C4-2B (cell line): ENCODE measurements at regions not wholly inside any gene's neighbourhood (a gene's known extent, or its start where the extent isn't known, plus 50 kb on each side); places are given as distances from the start of the nearest gene placed in this dataset.
"Not testable (repeated sequence)": the region's sequence is repeated elsewhere in the genome, so short reads cannot be mapped to it uniquely, and the experiment has no call there.

ENCODE experiments used
- H3K27ac ChIP-seq: fragments of 450-650 bp; 2 replicates; pipeline ENCODE4 v1.5.1; 2017
- ZFX ChIP-seq: fragments of 450-650 bp; IDR thresholded peaks from 2 replicates; pipeline ENCODE4 v1.6.1; 2017
- TF ChIP-seq, protein P1 (sequence below): fragments of 450-650 bp; conservative IDR thresholded peaks from 2 replicates; pipeline ENCODE4 v1.5.1; 2017; ENCODE audit warnings: mild to moderate bottlenecking

DNA sequence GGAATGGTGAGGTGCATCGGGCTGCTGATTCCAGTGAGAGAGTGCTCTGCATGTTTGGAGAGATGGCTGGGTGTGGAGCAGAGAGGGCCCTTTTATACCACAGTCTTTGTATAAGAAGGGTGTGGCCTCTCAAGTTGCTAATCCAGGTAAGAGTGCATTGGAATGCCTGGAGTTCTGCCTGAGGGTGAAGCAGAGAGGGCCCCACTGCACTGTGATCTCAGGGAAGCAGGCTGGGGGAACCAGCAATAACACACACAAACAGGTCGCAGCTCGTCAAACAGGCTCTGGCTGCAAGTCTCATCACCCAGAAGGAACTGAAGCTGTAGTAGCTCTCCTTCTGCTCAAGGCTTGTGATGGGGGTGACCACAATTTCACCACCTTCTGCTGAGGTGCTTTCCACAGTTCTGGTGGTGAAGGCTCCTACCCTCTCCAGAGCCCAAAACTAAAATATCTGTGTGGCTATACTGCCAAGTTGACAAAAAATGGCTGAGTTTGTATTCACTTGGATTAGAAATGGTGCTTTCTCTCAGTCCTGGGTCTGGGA, 687.4 kb upstream of the HS3ST1 start:
- TF ChIP-seq, protein P1, sequence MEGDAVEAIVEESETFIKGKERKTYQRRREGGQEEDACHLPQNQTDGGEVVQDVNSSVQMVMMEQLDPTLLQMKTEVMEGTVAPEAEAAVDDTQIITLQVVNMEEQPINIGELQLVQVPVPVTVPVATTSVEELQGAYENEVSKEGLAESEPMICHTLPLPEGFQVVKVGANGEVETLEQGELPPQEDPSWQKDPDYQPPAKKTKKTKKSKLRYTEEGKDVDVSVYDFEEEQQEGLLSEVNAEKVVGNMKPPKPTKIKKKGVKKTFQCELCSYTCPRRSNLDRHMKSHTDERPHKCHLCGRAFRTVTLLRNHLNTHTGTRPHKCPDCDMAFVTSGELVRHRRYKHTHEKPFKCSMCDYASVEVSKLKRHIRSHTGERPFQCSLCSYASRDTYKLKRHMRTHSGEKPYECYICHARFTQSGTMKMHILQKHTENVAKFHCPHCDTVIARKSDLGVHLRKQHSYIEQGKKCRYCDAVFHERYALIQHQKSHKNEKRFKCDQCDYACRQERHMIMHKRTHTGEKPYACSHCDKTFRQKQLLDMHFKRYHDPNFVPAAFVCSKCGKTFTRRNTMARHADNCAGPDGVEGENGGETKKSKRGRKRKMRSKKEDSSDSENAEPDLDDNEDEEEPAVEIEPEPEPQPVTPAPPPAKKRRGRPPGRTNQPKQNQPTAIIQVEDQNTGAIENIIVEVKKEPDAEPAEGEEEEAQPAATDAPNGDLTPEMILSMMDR, result no peak
- no peak for TF ChIP-seq ZFX
- no peak overlapping the region for H3K27ac ChIP-seq

DNA sequence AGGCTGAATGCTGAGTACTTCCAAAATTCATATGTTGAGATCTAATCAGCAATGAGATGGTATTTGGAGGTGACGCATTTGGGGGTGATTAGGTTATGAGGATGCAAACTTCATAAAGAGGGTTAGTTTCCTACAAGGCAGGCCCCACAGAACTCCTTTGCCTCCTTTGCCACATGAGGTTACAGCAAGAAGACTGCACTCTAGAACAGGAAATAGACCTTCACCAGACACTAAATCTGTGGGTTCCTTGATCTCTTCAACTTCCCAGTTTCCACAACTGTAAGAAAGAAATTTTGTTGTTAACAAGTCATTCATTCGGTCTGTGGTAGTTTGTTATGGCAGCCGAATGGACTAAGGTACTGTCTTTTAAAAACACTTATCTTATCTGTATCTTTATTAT, 681.9 kb upstream of the HS3ST1 start:
- no peak for TF ChIP-seq ZFX
- TF ChIP-seq, protein P1, result no peak
- H3K27ac ChIP-seq, result no peak overlapping the region

DNA sequence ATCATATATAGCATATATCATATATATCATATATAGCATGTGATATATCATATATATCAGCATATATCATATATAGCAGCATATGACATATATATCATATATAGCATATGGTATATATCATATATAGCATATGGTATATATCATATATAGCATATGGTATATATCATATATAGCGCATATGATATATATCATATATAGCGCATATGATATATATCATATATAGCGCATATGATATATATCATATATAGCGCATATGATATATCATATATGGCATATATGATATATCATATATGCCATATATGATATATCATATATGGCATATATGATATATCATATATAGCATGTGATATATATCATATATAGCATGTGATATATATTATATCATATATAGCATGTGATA, 680.4 kb upstream of the HS3ST1 start:
- not testable (repeated sequence) for H3K27ac ChIP-seq

DNA sequence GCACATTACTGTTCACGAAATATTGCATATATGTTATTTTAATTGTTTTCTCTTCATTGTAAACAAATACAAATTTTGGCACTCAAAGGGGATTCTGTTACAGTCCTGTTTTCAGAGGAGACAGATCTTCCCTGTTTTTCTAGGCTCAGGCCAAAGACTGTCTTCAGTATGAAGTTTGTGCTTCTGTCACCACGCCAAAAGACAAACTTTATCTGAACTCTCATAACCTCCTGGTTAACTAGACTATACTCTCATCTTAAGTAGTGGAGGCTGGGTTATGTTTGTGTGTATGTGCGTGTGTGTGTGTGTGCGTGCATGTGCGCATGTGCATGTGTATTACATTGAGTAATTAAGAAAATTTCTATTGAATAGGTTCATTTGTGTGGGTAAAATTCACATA, 676.8 kb upstream of the HS3ST1 start:
- H3K27ac ChIP-seq, result no peak overlapping the region
- TF ChIP-seq, protein P1, result no peak
- no peak for TF ChIP-seq ZFX

DNA sequence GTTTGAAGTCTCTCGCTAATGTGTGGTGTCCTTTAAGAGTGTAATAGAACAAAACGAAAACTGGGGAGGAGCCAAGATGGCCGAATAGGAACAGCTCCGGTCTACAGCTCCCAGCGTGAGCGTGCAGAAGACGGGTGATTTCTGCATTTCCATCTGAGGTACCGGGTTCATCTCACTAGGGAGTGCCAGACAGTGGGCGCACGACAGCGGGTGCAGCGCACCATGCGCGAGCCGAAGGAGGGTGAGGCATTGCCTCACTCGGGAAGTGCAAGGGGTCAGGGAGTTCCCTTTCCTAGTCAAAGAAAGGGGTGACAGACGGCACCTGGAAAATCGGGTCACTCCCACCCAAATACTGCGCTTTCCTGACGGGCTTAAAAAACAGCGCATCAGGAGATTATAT, 661.2 kb upstream of the HS3ST1 start:
- H3K27ac ChIP-seq, result not testable (repeated sequence)

DNA sequence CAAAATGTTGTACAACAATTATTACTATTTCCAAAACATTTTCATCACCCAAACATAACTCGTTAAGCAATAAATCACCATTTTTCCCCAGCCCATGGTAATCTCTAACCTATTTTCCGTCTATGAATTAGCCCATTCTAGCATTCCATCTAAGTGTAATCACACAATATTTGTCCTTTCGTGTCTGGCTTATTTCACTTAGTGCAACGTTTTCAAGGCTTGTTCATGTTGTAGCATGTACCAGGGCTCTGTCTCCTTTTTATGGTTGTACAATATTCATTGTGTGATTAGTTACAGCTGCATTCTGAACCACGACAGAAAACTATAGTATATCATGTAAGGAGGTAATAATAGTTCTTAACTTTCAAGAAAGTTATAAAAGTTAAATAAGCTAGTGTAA, 656.0 kb upstream of the HS3ST1 start:
- H3K27ac ChIP-seq, result no peak overlapping the region
- TF ChIP-seq ZFX, result no peak
- TF ChIP-seq, protein P1, result no peak

DNA sequence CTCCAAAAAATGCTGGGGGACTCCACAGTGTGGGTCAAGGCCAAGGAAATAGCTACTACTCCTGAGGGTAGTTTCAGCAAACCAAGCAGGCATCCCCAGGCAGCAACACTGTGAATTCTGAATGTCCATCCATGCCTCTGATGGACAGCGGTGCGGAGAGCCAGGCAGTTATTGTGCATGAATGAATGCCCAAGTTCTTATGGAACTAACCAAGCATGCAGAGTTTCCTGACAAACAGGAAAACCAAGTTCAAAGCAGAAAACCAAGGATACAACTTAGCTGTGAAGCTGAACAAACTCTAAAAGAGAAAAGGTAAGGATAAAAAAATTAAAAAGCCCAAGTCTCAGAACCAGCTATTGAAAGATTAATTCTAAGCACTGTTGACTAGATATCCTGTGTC, 642.6 kb upstream of the HS3ST1 start:
- H3K27ac ChIP-seq, result no peak overlapping the region
- TF ChIP-seq, protein P1, result no peak
- no peak for TF ChIP-seq ZFX

DNA sequence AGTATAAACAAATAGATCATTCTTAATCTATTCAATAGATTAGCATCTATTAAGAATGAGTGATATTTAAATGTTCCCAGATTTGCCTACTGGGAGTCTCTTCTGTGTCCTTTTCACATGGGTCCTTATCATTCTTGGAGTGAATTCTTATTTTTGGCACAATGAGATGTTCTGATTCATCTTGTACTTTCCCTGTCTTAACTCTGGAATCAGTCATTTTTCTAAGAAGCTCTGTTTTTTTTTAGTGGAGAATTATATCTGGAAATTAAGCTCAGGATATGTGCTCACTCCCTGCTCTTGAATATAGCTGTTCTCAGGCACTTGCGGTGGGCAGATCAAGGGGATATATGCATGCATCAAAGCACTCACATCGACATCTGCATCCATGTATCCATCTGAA, 625.3 kb upstream of the HS3ST1 start:
- no peak overlapping the region for H3K27ac ChIP-seq
- TF ChIP-seq ZFX, result no peak
- TF ChIP-seq, protein P1, result no peak

DNA sequence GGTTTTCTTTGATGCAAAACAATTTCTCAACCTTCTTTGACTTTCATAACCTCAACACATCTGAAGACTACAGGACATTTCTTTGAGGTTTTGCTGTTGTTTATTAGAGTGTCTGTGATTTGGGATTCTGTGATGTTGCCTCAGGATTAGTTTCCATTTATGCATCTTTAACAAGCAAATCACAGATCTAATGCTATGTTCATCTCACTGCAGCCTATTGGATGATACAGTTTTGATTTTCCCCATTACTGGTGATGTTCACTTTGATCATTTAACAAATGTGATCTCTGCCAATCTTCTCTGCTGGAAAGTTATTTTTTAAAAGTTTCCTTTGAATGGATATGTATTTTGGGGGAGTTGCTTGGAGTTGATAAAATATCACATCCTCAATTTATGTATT, 624.9 kb upstream of the HS3ST1 start:
- TF ChIP-seq, protein P1, result no peak
- no peak overlapping the region for H3K27ac ChIP-seq
